Activated CD4-positive, CD25-positive, alpha-beta regulatory T cell treated with anti-CD3 and anti-CD28 coated beads, Interleukin-2, amount 50 U/mL, for 72 hours (primary cell): ENCODE measurements at regions not wholly inside any gene's neighbourhood (a gene's known extent, or its start where the extent isn't known, plus 50 kb on each side); places are given as distances from the start of the nearest gene placed in this dataset.

Experiments
- DNase-seq: peaks from one replicate; pipeline ENCODE4 v3.0.0; 2021

GRCh38 chr2:3059141-3059925 lies 318.3 kb downstream of the EIPR1 start:
- no peak for DNase-seq

DNA sequence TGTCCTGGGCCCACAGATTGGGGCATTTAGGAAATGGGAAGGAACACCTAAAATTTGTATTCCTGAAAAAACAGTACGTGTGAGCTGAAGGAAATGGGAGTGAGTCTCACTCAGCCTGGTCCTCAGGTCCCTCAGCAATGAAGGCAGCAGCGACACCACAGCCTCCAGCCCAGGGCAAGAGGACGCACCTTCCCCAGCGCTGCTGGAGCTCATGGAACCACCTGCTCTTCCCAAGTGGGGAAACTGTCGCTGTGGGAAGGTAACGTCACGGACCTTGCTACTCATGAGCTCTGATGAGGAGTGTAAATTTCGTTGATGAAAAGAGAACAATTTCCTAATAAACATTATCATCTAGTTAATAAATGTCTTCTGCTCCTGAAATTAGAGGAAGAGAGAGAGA lies 323.6 kb downstream of the EIPR1 start:
- no peak for DNase-seq

DNA sequence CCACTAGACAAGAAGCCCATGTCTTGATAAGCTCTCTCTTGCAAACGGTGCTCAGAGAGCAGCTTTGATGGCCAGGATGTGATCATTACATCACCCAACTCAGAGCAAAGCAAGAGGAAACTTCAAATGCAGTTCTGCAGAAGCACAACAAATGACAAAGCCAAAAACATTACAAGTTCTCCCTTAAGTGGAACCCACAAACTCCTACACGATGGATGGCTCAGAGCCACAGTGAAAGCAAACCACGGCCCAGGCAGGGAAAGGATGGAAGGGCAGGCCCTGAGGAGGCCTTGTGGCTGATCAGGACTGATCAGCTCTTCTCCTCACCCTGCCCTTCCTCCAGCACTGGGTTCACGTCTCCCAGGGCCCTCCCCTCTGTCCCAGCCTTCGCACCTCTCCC lies 326.4 kb downstream of the EIPR1 start:
- no peak for DNase-seq

GRCh38 chr2:3046170-3046865 lies 331.3 kb downstream of the EIPR1 start:
- no peak for DNase-seq

GRCh38 chr2:3045318-3045921 lies 332.2 kb downstream of the EIPR1 start:
- DNase-seq: no peak

DNA sequence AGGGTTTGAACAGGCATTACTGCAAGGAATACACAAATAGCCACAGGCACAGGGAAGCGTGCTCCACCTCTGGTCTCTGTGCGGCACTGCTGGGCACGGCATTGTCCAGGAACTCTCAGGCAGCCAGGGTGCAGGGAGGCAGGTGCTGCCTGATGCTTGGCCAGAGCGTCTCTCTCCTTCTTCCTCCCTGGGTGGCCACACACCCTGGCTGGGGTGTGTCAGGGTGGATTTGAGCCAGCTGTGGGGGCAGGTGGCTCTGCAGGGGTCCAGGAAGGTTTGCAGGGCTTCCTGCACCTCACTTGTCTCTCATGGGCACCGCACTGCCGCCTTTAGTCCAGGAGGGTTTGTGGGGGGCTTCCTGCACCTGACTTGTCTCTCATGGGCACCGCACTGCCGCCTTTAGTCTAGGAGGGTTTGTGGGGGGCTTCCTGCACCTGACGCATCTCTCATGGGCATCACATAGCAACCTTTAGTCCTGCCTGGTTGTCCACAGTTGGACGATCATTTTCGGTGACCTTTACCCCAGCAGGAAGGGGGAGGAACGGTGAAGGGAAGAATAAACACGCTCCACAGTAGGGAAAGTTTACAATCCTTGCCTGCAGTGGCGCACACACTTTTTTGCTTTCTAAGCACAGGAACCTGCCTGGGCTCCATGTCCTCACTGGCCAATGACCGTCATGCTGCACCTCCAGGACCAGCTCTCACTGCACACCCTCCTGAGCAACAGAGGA lies 332.9 kb downstream of the EIPR1 start:
- no peak for DNase-seq

GRCh38 chr2:3043726-3044125 lies 333.9 kb downstream of the EIPR1 start:
- no peak for DNase-seq

- DNase-seq: no peak
Observed at GRCh38 chr2:3042601-3043585, 334.7 kb downstream of the EIPR1 start.

- DNase-seq: no peak
Observed at GRCh38 chr2:3041841-3042600, 335.6 kb downstream of the EIPR1 start.

GRCh38 chr2:3041246-3041645 lies 336.4 kb downstream of the EIPR1 start:
- no peak for DNase-seq

GRCh38 chr2:3040496-3041140 lies 337.0 kb downstream of the EIPR1 start:
- DNase-seq: no peak

- DNase-seq: no peak
Observed at GRCh38 chr2:3040066-3040428, 337.6 kb downstream of the EIPR1 start.

DNA sequence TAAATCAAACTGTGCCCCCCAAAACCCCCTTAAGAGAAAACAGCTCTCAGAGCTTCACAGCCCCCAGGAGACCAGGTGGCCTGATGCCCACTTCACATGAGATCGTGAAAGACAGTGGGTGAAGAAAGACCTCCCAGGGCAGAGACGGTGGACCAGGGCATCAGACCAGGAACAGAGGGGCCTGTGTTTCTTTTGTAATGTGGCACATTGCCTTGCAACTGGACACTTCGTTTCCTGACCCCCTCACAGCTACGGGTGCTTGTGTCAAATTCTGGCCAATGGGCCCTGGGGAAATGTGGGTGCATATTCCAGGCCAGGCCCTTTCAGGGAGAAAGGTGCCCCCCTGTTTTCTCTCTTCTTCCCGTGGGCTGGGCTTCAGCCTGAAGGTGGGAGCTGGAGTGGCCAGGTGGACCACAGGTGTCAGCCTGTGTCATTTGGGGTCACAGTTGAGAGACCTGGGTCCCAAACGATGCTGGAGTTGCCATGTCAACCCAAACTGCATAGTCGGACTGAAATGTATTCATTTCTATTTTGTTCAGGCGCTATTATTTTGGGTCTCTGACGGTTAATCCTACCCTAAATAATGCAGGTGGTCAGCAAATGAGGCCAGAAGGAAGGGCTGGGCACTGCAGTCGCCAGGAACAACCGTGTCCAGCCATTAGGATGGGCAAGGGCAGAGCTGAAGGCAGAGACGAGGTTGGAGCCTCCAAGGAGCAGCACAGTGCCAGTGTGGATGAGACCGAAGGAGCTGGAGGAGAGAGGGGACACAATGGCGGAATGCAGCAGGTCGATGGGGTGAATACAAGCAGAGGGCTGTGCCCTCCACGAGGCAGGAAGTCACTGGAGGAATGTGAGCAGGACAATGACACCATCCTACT lies 338.2 kb downstream of the EIPR1 start:
- DNase-seq: no peak

DNA sequence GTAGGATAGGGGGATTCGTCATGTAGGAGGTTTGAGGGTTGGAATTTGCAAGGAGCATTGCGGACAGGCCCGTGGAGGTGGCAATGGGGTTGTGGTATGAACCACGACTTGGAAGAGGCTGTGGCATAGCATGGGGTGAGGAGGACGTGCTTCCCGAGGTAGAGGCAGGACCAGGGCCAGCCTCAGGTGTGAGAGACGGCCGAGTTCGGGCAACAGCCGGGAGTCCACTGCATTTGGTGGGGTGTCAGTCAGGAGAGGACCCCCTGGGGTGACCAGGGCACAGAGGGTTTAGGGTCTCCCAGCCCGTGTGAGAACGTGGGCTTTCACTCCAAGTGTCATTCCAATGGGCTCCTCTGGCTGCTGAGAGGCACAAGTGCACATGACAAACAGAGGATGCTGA lies 339.0 kb downstream of the EIPR1 start:
- DNase-seq: no peak

DNA sequence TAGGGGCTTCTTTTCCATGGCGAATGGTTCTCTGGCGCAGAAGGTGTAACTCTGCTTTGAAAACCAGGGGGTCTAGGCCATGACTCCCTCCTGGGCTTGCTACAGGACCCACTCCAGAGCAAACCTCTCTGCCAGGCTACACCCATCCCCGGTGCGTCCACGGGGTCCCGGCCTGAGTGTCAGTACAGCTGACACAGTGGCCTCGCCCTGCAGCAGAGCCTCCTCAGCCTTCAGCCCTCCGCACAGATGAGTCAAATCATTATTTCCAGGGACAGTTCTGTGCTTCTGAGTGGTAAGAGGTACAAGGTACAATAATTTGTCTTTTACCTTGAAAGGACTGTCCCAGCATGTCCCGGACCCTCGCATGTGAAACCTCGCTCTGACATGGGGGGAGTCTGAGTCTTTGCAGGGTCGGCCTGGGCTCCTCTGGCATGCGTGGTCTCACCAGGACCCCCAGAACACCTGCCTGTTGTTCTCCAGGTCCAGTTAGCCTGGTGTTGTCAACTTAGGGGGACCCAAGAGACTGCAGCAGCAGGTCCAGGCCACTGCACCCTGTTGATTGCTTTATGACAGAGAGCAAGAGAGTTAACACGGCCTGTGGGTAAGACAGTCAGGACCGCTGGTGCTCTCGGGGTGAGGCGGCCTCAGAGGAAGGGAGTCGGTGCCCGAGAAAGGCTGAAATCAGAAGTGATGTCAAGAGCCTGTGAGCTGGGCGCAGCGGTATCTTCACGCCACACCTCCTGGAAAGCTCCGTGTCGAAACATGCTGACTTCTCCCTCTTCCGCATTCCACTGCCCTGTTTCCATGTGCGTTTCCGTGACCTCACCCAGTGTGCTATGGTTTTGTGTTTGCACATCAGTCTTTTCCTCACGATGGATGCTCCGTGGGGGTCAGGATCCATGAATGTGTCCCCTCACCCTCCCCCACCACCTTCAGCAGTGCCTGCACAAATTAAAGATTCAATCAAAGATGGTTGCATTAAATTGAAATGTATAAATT lies 340.1 kb downstream of the EIPR1 start:
- no peak for DNase-seq

- no peak for DNase-seq
Observed at GRCh38 chr2:3036432-3037125, 341.0 kb downstream of the EIPR1 start.

GRCh38 chr2:3035385-3036050 lies 342.1 kb downstream of the EIPR1 start:
- no peak for DNase-seq
